HUES48 (cell line): ENCODE measurements at regions not wholly inside any gene's neighbourhood (a gene's known extent, or its start where the extent isn't known, plus 50 kb on each side); places are given as distances from the start of the nearest gene placed in this dataset.

Experiments
- H3K27ac ChIP-seq: one replicate; pipeline ENCODE4 v1.7.0; 2013; ENCODE audit warnings: low read depth, low read length, inconsistent platforms
- H3K27me3 ChIP-seq: 2 replicates; pipeline ENCODE4 v1.6.1; 2013; ENCODE audit warnings: mild to moderate bottlenecking, low read length; ENCODE audit not compliant: control insufficient read depth, insufficient read depth
- H3K36me3 ChIP-seq: 2 replicates; pipeline ENCODE4 v1.6.1; 2013; ENCODE audit warnings: low read length; ENCODE audit not compliant: control insufficient read depth, insufficient read depth
- H3K4me1 ChIP-seq: 2 replicates; pipeline ENCODE4 v1.6.1; 2013; ENCODE audit warnings: mild to moderate bottlenecking, low read length; ENCODE audit not compliant: control insufficient read depth, insufficient read depth
- H3K4me3 ChIP-seq: 2 replicates; pipeline ENCODE4 v1.5.1; 2013; ENCODE audit warnings: mild to moderate bottlenecking, low read depth, low read length
- H3K9ac ChIP-seq: 2 replicates; pipeline ENCODE4 v1.6.1; 2013; ENCODE audit warnings: mild to moderate bottlenecking, low read depth, low read length, moderate library complexity
- H3K9me3 ChIP-seq: 2 replicates; pipeline ENCODE4 v1.6.1; 2013; ENCODE audit warnings: low read length; ENCODE audit not compliant: control insufficient read depth, insufficient read depth

GRCh38 chr4:186934244-186934643, 210.6 kb upstream of the FAT1 start:
- Histone ChIP-seq H3K4me1 (peaks cover under 1% of the 10 kb centered on the region; the same call in 1 of the 2 replicates), H3K27ac (no peak overlapping the region), H3K9ac (no peak overlapping the region), H3K9me3 (no peaks in the 10 kb centered on the region), H3K4me3 (no peak overlapping the region), H3K36me3 (no peaks in the 10 kb centered on the region), H3K27me3 (no peaks in the 10 kb centered on the region)

GRCh38 chr4:186934841-186935443, 211.3 kb upstream of the FAT1 start:
- no peaks in the 10 kb centered on the region for H3K36me3 ChIP-seq
- H3K27ac ChIP-seq, result no peak overlapping the region
- H3K4me1 ChIP-seq, result peaks cover 4% of the 10 kb centered on the region
- H3K9me3 ChIP-seq, result no peaks in the 10 kb centered on the region
- H3K9ac ChIP-seq, result no peak overlapping the region
- no peaks in the 10 kb centered on the region for H3K27me3 ChIP-seq
- no peak overlapping the region for H3K4me3 ChIP-seq

- Histone ChIP-seq H3K36me3 (no peaks in the 10 kb centered on the region), H3K9me3 (no peaks in the 10 kb centered on the region), H3K4me3 (no peak overlapping the region), H3K27me3 (no peaks in the 10 kb centered on the region), H3K27ac (no peak overlapping the region), H3K9ac (no peak overlapping the region), H3K4me1 (peaks cover 4% of the 10 kb centered on the region; the same call in 1 of the 2 replicates)
Measured at GRCh38 chr4:186935901-186936300, 212.2 kb upstream of the FAT1 start.

- H3K27me3 ChIP-seq, result no peaks in the 10 kb centered on the region
- H3K9ac ChIP-seq, result no peak overlapping the region
- H3K36me3 ChIP-seq, result no peaks in the 10 kb centered on the region
- no peak overlapping the region for H3K27ac ChIP-seq
- H3K9me3 ChIP-seq, result no peaks in the 10 kb centered on the region
- peaks cover 4% of the 10 kb centered on the region; the same call in 1 of the 2 replicates for H3K4me1 ChIP-seq
- H3K4me3 ChIP-seq, result no peak overlapping the region
Measured at GRCh38 chr4:186936496-186937375, 213.1 kb upstream of the FAT1 start.

- Histone ChIP-seq H3K27me3 (no peaks in the 10 kb centered on the region), H3K36me3 (no peaks in the 10 kb centered on the region), H3K4me3 (no peak overlapping the region), H3K9ac (no peak overlapping the region), H3K27ac (no peak overlapping the region), H3K9me3 (no peaks in the 10 kb centered on the region), H3K4me1 (peaks cover 4% of the 10 kb centered on the region; the same call in 1 of the 2 replicates)
Measured at GRCh38 chr4:186939226-186939625, 215.6 kb upstream of the FAT1 start.

GRCh38 chr4:186939766-186940165, 216.1 kb upstream of the FAT1 start:
- H3K27ac ChIP-seq, result no peak overlapping the region
- no peaks in the 10 kb centered on the region for H3K36me3 ChIP-seq
- no peak overlapping the region for H3K4me3 ChIP-seq
- H3K27me3 ChIP-seq, result no peaks in the 10 kb centered on the region
- no peaks in the 10 kb centered on the region for H3K9me3 ChIP-seq
- no peak overlapping the region for H3K9ac ChIP-seq
- peaks cover 4% of the 10 kb centered on the region; the same call in 1 of the 2 replicates for H3K4me1 ChIP-seq

GRCh38 chr4:186940476-186940875, 216.8 kb upstream of the FAT1 start:
- H3K4me3 ChIP-seq, result no peak overlapping the region
- no peaks in the 10 kb centered on the region for H3K36me3 ChIP-seq
- H3K9me3 ChIP-seq, result no peaks in the 10 kb centered on the region
- no peaks in the 10 kb centered on the region for H3K27me3 ChIP-seq
- no peak overlapping the region for H3K27ac ChIP-seq
- no peak overlapping the region for H3K9ac ChIP-seq
- peaks cover 4% of the 10 kb centered on the region; the same call in 1 of the 2 replicates for H3K4me1 ChIP-seq

GRCh38 chr4:186942758-186943377, 219.2 kb upstream of the FAT1 start:
- Histone ChIP-seq H3K9ac (no peak overlapping the region), H3K27ac (no peak overlapping the region), H3K4me1 (peaks cover 9% of the 10 kb centered on the region; the same call in 1 of the 2 replicates), H3K4me3 (no peak overlapping the region), H3K36me3 (no peaks in the 10 kb centered on the region), H3K9me3 (no peaks in the 10 kb centered on the region), H3K27me3 (no peaks in the 10 kb centered on the region)

GRCh38 chr4:186943411-186943810, 219.8 kb upstream of the FAT1 start:
- peaks cover 9% of the 10 kb centered on the region; the same call in 1 of the 2 replicates for H3K4me1 ChIP-seq
- H3K9ac ChIP-seq, result no peak overlapping the region
- no peaks in the 10 kb centered on the region for H3K36me3 ChIP-seq
- H3K27ac ChIP-seq, result no peak overlapping the region
- H3K27me3 ChIP-seq, result no peaks in the 10 kb centered on the region
- no peak overlapping the region for H3K4me3 ChIP-seq
- H3K9me3 ChIP-seq, result no peaks in the 10 kb centered on the region

- no peak overlapping the region for H3K9ac ChIP-seq
- H3K36me3 ChIP-seq, result no peaks in the 10 kb centered on the region
- H3K4me1 ChIP-seq, result peaks cover 10% of the 10 kb centered on the region; the same call in 1 of the 2 replicates
- H3K27ac ChIP-seq, result no peak overlapping the region
- H3K9me3 ChIP-seq, result no peaks in the 10 kb centered on the region
- no peak overlapping the region for H3K4me3 ChIP-seq
- H3K27me3 ChIP-seq, result no peaks in the 10 kb centered on the region
Measured at GRCh38 chr4:186946136-186946535, 222.5 kb upstream of the FAT1 start.
